ENCODE measurements at regions not wholly inside any gene's neighbourhood (a gene's known extent, or its start where the extent isn't known, plus 50 kb on each side); places are given as distances from the start of the nearest gene placed in this dataset.

GRCh38 chr5:105782501-105782900 lies 1888.2 kb downstream of the EFNA5 start:
- TF ChIP-seq SIN3A (IDR thresholded peaks at IDR 0.05; ENCODE audit: borderline replicate concordance, insufficient read depth, low read length) (no peak), POLR2AphosphoS5 (IDR thresholded peaks at IDR 0.05; ENCODE audit: low read depth, low read length) (no peak)

Data from PFSK-1 (cell line).